GM19324 (cell line): ENCODE measurements at regions not wholly inside any gene's neighbourhood (a gene's known extent, or its start where the extent isn't known, plus 50 kb on each side); places are given as distances from the start of the nearest gene placed in this dataset.

Source experiments
- ATAC-seq: cut with Tn5 transposase; IDR thresholded peaks from one replicate; pipeline ENCODE4 v1.9.1; 2021; ENCODE audit warnings: mild to moderate bottlenecking, moderate library complexity; ENCODE audit not compliant: unreplicated experiment, low FRiP score

GRCh38 chr3:111465081-111465670, 76.8 kb upstream of the CD96 start:
- no peak for ATAC-seq

GRCh38 chr3:111470032-111470431, 72.0 kb upstream of the CD96 start:
- ATAC-seq, result no peak

- ATAC-seq, result no peak
Measured at GRCh38 chr3:111471831-111472230, 70.2 kb upstream of the CD96 start.

GRCh38 chr3:111472556-111472955, 69.4 kb upstream of the CD96 start:
- ATAC-seq, result no peak

GRCh38 chr3:111473550-111473949, 68.4 kb upstream of the CD96 start:
- no peak for ATAC-seq

GRCh38 chr3:111476701-111477100, 65.3 kb upstream of the CD96 start:
- ATAC-seq, result no peak

GRCh38 chr3:111480091-111480490, 61.9 kb upstream of the CD96 start:
- ATAC-seq, result no peak

GRCh38 chr3:111481551-111481950, 60.4 kb upstream of the CD96 start:
- no peak for ATAC-seq

- ATAC-seq, result no peak
Measured at GRCh38 chr3:111482574-111482973, 59.4 kb upstream of the CD96 start.

GRCh38 chr3:111485086-111485485, 56.9 kb upstream of the CD96 start:
- ATAC-seq, result no peak
